ENCODE measurements at regions not wholly inside any gene's neighbourhood (a gene's known extent, or its start where the extent isn't known, plus 50 kb on each side); places are given as distances from the start of the nearest gene placed in this dataset.

GRCh38 chr2:238739668-238740067 lies 108.2 kb upstream of the TWIST2 start:
- H3K4me3 ChIP-seq (replicated peaks; ENCODE audit: low read depth, low read length) = no peak overlapping the region
- DNase-seq (ENCODE audit: extremely low read depth, low read depth) = no peak
- no peak for TF ChIP-seq CTCF (IDR thresholded peaks at IDR 0.05; ENCODE audit: low read depth, low read length, missing control alignments)

DNA sequence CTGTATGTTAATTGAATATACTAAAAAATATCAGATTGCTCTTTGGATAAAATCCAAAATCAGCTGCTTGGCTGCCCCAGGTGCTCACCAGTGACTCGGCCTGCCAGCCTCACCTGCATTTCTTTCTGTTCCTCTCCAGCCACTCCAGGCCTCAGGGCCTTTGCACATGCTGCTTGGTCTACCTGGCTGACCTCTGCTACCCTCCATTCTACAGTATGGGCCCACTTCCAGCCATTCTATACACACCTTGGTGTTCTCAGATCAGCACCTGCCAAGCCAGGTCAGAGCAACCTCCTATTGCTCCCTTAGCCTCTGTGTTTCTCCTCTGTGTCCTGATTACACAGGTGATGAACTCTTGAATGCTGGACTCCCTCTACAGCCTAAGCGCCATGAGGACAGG lies 106.6 kb upstream of the TWIST2 start:
- no peak overlapping the region for H3K4me3 ChIP-seq (replicated peaks; ENCODE audit: low read depth, low read length)
- no peak for DNase-seq (ENCODE audit: extremely low read depth, low read depth)
- no peak for TF ChIP-seq CTCF (IDR thresholded peaks at IDR 0.05; ENCODE audit: low read depth, low read length, missing control alignments)

DNA sequence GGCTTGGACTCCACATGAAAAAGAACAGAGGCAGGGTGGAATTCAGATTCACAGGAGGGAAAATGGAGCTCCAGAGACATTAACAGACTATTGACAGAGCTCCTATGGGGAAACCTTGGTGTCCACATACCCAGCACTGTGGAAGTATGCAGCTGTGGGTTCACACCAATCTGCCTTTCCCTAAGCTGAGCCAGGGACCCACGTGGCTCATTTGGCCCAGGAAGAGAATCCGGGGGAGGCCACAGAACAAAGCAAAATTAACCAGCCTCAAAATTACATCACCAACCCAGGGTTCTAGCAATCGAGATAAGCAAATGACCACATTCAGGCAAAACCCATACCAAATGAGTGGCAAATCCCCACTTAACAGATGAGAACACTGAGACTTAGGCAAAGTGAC lies 105.8 kb upstream of the TWIST2 start:
- TF ChIP-seq CTCF (IDR thresholded peaks at IDR 0.05; ENCODE audit: low read depth, low read length, missing control alignments) = no peak
- no peak overlapping the region for H3K4me3 ChIP-seq (replicated peaks; ENCODE audit: low read depth, low read length)
- no peak for DNase-seq (ENCODE audit: extremely low read depth, low read depth)

DNA sequence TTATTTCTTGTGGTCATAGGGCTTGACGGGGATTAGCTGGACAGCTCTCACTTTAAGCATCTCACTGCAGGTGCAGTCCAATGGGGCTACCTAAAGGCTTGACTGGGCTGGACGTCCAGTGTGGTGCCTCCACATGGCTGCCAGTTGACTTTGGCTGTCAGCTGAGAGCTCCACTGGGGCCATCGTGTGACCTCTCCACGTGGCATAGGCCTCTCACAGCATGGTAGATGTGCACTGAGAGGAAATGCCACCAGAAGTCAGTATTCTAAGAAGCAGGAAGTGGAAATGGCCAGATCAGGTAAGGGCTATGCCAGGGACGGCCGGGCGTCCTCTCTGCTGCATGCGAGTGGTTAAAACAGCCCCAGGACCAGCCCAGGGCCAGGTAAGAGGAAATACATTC lies 105.2 kb upstream of the TWIST2 start:
- TF ChIP-seq CTCF (IDR thresholded peaks at IDR 0.05; ENCODE audit: low read depth, low read length, missing control alignments) = no peak
- no peak overlapping the region for H3K4me3 ChIP-seq (replicated peaks; ENCODE audit: low read depth, low read length)
- DNase-seq (ENCODE audit: extremely low read depth, low read depth) = no peak

- H3K4me3 ChIP-seq (replicated peaks; ENCODE audit: low read depth, low read length) = no peak overlapping the region
- no peak for DNase-seq (ENCODE audit: extremely low read depth, low read depth)
- no peak for TF ChIP-seq CTCF (IDR thresholded peaks at IDR 0.05; ENCODE audit: low read depth, low read length, missing control alignments)
Observed at GRCh38 chr2:238743243-238744065, 104.4 kb upstream of the TWIST2 start.

DNA sequence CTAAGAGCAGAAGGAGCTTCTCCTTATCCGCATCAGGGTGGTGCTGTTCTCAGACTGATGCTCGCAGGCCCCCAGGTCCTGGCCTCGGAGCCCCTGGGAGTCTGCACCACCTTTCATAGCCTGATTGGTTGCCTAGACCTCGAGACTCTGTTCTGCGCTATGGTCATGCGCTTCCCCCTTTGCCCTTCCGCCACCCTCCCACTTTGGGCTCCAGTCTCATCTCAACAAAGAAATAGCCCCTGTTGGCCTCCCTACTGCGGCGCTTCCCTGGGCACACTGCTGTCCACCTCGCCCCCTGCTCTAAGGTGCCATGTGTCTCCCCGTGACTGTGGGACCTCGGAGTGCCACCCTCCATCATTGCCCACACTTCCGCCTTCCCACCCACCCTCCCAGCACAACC lies 102.9 kb upstream of the TWIST2 start:
- DNase-seq (ENCODE audit: extremely low read depth, low read depth) = no peak
- no peak overlapping the region for H3K4me3 ChIP-seq (replicated peaks; ENCODE audit: low read depth, low read length)
- TF ChIP-seq CTCF (IDR thresholded peaks at IDR 0.05; ENCODE audit: low read depth, low read length, missing control alignments) = no peak

DNA sequence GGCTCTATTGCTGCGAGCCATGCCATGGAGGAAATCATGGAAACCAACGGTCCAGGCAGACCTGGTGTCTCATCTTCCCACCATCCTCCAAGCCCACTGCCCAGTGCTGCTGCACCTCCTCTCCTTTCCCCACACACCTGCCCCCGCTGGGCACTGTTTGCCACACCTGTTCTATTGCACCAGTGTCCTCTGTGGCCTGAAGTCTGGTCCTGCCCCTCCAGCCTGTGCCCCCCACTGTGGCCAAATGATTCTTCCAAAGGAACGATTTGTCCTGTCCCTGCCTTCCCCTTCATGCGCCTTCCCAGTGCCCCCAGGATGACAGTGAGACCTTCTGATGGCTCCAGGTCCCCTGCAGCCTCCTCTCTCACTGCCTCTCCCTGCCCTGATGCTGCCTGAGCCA lies 101.9 kb upstream of the TWIST2 start:
- no peak overlapping the region for H3K4me3 ChIP-seq (replicated peaks; ENCODE audit: low read depth, low read length)

More for the DNA sequence above, 101.9 kb upstream of the TWIST2 start:
- TF ChIP-seq CTCF (IDR thresholded peaks at IDR 0.05; ENCODE audit: low read depth, low read length, missing control alignments) = no peak
- DNase-seq (ENCODE audit: extremely low read depth, low read depth) = no peak

Measured in HFF-Myc (cell line).